ENCODE measurements at regions not wholly inside any gene's neighbourhood (a gene's known extent, or its start where the extent isn't known, plus 50 kb on each side); places are given as distances from the start of the nearest gene placed in this dataset.

DNA sequence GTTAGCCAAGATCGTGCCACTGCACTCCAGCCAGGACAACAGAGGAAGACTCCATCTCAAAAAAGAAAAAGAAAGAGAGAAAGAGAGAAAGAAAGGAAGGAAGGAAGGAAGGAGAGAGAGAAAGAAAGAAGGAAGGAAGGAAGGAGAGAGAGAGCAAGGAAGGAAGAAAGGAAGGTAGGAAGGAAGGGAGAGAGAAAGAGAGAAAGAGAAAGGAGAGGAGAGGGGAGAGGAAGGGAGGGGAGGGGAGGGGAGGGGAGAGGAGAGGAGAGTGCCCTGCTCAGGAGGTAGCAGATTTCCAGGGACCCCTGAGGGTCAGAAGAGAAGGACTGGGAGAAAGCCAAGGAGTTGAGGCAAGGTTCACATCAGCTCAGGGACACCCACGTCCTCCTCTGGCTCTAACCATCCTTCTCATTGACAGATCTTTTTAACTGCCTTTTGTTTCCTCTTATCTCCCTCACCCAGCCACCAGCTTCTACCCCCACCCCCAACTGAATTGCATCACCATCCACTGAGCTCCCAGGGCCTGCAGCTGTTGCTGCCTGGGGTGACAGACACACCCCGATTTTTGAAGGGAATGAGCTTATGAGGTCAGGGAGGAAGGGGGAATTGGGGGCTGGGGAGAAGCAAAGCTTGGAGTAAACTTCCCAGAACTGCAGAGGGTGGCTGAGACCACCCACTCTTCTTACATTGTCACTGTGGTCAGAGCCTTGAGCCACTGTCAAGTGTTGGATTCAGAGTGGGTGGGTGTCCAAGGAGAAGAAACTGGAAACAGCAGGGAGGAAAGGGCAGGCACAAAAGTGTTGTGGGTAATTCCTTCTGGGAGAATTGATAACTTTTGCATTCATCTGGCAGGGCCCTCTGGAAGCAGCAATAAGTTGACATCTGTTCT is 91.6 kb downstream of the GLUL start (continued):
- TF ChIP-seq, protein P1, sequence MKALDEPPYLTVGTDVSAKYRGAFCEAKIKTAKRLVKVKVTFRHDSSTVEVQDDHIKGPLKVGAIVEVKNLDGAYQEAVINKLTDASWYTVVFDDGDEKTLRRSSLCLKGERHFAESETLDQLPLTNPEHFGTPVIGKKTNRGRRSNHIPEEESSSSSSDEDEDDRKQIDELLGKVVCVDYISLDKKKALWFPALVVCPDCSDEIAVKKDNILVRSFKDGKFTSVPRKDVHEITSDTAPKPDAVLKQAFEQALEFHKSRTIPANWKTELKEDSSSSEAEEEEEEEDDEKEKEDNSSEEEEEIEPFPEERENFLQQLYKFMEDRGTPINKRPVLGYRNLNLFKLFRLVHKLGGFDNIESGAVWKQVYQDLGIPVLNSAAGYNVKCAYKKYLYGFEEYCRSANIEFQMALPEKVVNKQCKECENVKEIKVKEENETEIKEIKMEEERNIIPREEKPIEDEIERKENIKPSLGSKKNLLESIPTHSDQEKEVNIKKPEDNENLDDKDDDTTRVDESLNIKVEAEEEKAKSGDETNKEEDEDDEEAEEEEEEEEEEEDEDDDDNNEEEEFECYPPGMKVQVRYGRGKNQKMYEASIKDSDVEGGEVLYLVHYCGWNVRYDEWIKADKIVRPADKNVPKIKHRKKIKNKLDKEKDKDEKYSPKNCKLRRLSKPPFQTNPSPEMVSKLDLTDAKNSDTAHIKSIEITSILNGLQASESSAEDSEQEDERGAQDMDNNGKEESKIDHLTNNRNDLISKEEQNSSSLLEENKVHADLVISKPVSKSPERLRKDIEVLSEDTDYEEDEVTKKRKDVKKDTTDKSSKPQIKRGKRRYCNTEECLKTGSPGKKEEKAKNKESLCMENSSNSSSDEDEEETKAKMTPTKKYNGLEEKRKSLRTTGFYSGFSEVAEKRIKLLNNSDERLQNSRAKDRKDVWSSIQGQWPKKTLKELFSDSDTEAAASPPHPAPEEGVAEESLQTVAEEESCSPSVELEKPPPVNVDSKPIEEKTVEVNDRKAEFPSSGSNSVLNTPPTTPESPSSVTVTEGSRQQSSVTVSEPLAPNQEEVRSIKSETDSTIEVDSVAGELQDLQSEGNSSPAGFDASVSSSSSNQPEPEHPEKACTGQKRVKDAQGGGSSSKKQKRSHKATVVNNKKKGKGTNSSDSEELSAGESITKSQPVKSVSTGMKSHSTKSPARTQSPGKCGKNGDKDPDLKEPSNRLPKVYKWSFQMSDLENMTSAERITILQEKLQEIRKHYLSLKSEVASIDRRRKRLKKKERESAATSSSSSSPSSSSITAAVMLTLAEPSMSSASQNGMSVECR (CRISPR knock-in tag; IDR thresholded peaks at IDR 0.05) = peak; percentile 92
- no peak for TF ChIP-seq CBX8 (IDR thresholded peaks at IDR 0.05; ENCODE audit: borderline replicate concordance, extremely low read depth, low read depth, low read length, poor library complexity, severe bottlenecking)
- TF ChIP-seq, protein P2, sequence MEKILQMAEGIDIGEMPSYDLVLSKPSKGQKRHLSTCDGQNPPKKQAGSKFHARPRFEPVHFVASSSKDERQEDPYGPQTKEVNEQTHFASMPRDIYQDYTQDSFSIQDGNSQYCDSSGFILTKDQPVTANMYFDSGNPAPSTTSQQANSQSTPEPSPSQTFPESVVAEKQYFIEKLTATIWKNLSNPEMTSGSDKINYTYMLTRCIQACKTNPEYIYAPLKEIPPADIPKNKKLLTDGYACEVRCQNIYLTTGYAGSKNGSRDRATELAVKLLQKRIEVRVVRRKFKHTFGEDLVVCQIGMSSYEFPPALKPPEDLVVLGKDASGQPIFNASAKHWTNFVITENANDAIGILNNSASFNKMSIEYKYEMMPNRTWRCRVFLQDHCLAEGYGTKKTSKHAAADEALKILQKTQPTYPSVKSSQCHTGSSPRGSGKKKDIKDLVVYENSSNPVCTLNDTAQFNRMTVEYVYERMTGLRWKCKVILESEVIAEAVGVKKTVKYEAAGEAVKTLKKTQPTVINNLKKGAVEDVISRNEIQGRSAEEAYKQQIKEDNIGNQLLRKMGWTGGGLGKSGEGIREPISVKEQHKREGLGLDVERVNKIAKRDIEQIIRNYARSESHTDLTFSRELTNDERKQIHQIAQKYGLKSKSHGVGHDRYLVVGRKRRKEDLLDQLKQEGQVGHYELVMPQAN (IDR thresholded peaks at IDR 0.05; ENCODE audit: borderline replicate concordance) = peak; percentile 45
- TF ChIP-seq SMAD2 (IDR thresholded peaks at IDR 0.05; ENCODE audit: low read depth, low read length) = no peak
- TF ChIP-seq ARID1B (IDR thresholded peaks at IDR 0.05) = peak; percentile 100
- TF ChIP-seq CHD1 (IDR thresholded peaks at IDR 0.05; ENCODE audit: low read length) = no peak
- TF ChIP-seq MTA3 (IDR thresholded peaks at IDR 0.05; ENCODE audit: borderline replicate concordance) = peak; percentile 95
- TF ChIP-seq ADNP (tag; IDR thresholded peaks at IDR 0.05) = peak; percentile 62; the same call in 1 of the 2 replicates
- TF ChIP-seq, protein P3, sequence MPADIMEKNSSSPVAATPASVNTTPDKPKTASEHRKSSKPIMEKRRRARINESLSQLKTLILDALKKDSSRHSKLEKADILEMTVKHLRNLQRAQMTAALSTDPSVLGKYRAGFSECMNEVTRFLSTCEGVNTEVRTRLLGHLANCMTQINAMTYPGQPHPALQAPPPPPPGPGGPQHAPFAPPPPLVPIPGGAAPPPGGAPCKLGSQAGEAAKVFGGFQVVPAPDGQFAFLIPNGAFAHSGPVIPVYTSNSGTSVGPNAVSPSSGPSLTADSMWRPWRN (IDR thresholded peaks at IDR 0.05; ENCODE audit: low read depth) = peak; percentile 85
- TF ChIP-seq, protein P4, sequence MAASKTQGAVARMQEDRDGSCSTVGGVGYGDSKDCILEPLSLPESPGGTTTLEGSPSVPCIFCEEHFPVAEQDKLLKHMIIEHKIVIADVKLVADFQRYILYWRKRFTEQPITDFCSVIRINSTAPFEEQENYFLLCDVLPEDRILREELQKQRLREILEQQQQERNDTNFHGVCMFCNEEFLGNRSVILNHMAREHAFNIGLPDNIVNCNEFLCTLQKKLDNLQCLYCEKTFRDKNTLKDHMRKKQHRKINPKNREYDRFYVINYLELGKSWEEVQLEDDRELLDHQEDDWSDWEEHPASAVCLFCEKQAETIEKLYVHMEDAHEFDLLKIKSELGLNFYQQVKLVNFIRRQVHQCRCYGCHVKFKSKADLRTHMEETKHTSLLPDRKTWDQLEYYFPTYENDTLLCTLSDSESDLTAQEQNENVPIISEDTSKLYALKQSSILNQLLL (CRISPR knock-in tag; IDR thresholded peaks at IDR 0.05; ENCODE audit: borderline replicate concordance) = no peak
- peak; percentile 92 for TF ChIP-seq ZFP36 (IDR thresholded peaks at IDR 0.05; ENCODE audit: low read depth, low read length, partially characterized antibody)
- TF ChIP-seq ZNF311 (CRISPR knock-in tag; IDR thresholded peaks at IDR 0.05) = peak; percentile 60
- no peak for TF ChIP-seq HMG20A (CRISPR knock-in tag; conservative IDR thresholded peaks at IDR 0.05)
- peak; percentile 93 for TF ChIP-seq FOXJ2 (tag; IDR thresholded peaks at IDR 0.05)
- TF ChIP-seq ETV5 (CRISPR knock-in tag; IDR thresholded peaks at IDR 0.05; ENCODE audit: low read depth) = no peak; the same call in 1 of the 2 replicates
- TF ChIP-seq, protein P5, sequence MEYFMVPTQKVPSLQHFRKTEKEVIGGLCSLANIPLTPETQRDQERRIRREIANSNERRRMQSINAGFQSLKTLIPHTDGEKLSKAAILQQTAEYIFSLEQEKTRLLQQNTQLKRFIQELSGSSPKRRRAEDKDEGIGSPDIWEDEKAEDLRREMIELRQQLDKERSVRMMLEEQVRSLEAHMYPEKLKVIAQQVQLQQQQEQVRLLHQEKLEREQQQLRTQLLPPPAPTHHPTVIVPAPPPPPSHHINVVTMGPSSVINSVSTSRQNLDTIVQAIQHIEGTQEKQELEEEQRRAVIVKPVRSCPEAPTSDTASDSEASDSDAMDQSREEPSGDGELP (CRISPR knock-in tag; IDR thresholded peaks at IDR 0.05; ENCODE audit: borderline replicate concordance) = peak; percentile 100
- TF ChIP-seq KHSRP (IDR thresholded peaks at IDR 0.05) = peak; percentile 84

Data from K562 (cell line).